ENCODE measurements at regions not wholly inside any gene's neighbourhood (a gene's known extent, or its start where the extent isn't known, plus 50 kb on each side); places are given as distances from the start of the nearest gene placed in this dataset.

DNA sequence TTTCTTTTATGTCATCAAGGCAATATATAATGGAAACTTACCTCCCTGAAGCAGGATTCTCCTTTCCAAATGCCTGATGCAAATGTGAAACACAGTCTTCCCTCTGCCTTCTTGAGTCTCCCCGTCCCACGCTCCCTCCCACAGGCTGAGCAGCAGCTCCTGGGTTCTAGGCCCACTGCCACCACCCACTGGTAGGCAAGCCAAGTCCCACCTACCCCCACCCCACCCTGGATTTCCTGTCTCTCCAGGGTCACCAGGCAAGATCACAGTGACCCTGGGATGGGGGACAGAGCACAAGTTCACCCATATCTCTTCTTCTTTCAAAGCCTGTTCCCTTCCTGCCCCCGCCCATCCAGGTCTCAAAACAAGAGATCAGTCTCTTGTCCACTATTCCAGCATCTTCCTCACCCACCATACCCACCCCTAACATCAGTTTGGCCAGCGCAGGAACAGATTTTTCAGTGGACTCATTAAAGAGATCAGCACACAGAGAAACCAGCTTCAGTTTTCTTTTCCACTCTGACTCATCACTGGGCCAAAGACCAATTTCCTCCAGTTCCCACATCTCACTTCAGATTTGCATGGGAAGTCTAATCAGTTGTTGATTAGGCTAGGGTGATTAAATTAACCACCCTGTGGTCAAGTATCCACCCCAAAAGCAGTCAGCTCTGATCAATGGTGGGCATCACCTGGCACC lies 151.5 kb downstream of the ACTL7B start:
- no peak overlapping the region for H3K27ac ChIP-seq (ENCODE audit: control insufficient read depth, insufficient read depth, low read length)

DNA sequence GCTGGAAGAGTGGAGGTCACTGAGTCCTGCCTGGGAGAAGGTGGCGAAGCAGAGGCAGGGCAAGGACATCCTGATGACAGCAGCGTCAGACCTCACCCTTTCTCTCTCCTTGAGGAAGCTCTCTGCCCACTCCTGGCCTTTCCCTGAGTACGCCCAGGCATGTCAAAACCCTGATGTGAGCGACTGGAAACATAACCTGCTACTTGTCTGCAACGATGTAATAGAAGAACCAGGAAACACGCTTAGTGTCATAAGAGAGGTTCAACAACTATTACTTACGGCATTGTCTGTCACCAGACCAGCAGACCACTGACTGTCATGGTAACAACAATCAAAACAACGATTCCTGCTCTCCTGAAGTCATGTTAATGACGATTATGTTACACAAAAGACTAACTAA lies 152.4 kb downstream of the ACTL7B start:
- peaks cover 2% of the 10 kb centered on the region for H3K4me1 ChIP-seq (ENCODE audit: control insufficient read depth, extremely low read depth, insufficient read depth, low read length)
- no peaks in the 10 kb centered on the region for H3K36me3 ChIP-seq (ENCODE audit: control insufficient read depth in 2 of 2, extremely low read depth in 1 of 2, insufficient read depth in 2 of 2, low read length in 2 of 2)
- dilution Hi-C loops (cut with MboI; ENCODE audit: extremely low pct_ligation_motif_present, low sequenced_read_pairs), result no loop called here
- no peak overlapping the region for H2AFZ ChIP-seq (ENCODE audit: control insufficient read depth, low read length)
- no peaks in the 10 kb centered on the region for H3K9me3 ChIP-seq (ENCODE audit: control insufficient read depth, low read depth, low read length)
- no peaks in the 10 kb centered on the region for H3K79me2 ChIP-seq (ENCODE audit: control insufficient read depth, insufficient read depth, low read length)
- FAIRE-seq, result no peak
- H3K9ac ChIP-seq (ENCODE audit: control insufficient read depth, extremely low read depth, insufficient read depth, low read length), result no peak overlapping the region
- TF ChIP-seq CTCF (optimal IDR thresholded peaks at IDR 0.05 in 1 of 3, IDR thresholded peaks at IDR 0.05 in 1 of 3, conservative IDR thresholded peaks at IDR 0.05 in 1 of 3; ENCODE audit: extremely low read depth in 1 of 3, insufficient read depth in 2 of 3, low read length in 3 of 3), result no peak
- no peak for TF ChIP-seq EZH2 (IDR thresholded peaks at IDR 0.05; ENCODE audit: low read length)
- no peak overlapping the region for H3K4me3 ChIP-seq (ENCODE audit: control insufficient read depth in 2 of 3, extremely low read depth in 1 of 3, insufficient read depth in 2 of 3, low read depth in 1 of 3, low read length in 3 of 3)
- H4K20me1 ChIP-seq (ENCODE audit: control insufficient read depth, extremely low read depth, insufficient read depth, low read length), result no peaks in the 10 kb centered on the region
- no peak overlapping the region for H3K4me2 ChIP-seq (ENCODE audit: control insufficient read depth, extremely low read depth, insufficient read depth, low read depth, low read length)
- H3K27me3 ChIP-seq (ENCODE audit: control insufficient read depth, extremely low read depth, insufficient read depth, low read length), result no peaks in the 10 kb centered on the region
- no peak overlapping the region for H3K27ac ChIP-seq (ENCODE audit: control insufficient read depth, insufficient read depth, low read length)
- no peaks in the 10 kb centered on the region for H3K9me1 ChIP-seq (ENCODE audit: control insufficient read depth, extremely low read depth, insufficient read depth, low read length)
- DNase-seq (ENCODE audit: low read depth, low spot score), result no peak

More for the DNA sequence above, 151.5 kb downstream of the ACTL7B start:
- Histone ChIP-seq H3K4me1 (ENCODE audit: control insufficient read depth, extremely low read depth, insufficient read depth, low read length) (peaks cover 2% of the 10 kb centered on the region), H3K9me1 (ENCODE audit: control insufficient read depth, extremely low read depth, insufficient read depth, low read length) (no peaks in the 10 kb centered on the region), H2AFZ (ENCODE audit: control insufficient read depth, low read length) (peak overlapping the region; percentile 37), H3K79me2 (ENCODE audit: control insufficient read depth, insufficient read depth, low read length) (no peaks in the 10 kb centered on the region), H3K4me2 (ENCODE audit: control insufficient read depth, extremely low read depth, insufficient read depth, low read depth, low read length) (no peak overlapping the region), H3K27me3 (ENCODE audit: control insufficient read depth, extremely low read depth, insufficient read depth, low read length) (no peaks in the 10 kb centered on the region), H3K9ac (ENCODE audit: control insufficient read depth, extremely low read depth, insufficient read depth, low read length) (no peak overlapping the region), H3K4me3 (ENCODE audit: control insufficient read depth in 2 of 3, extremely low read depth in 1 of 3, insufficient read depth in 2 of 3, low read depth in 1 of 3, low read length in 3 of 3) (no peak overlapping the region), H3K36me3 (ENCODE audit: control insufficient read depth in 2 of 2, extremely low read depth in 1 of 2, insufficient read depth in 2 of 2, low read length in 2 of 2) (no peaks in the 10 kb centered on the region), H3K9me3 (ENCODE audit: control insufficient read depth, low read depth, low read length) (no peaks in the 10 kb centered on the region), H4K20me1 (ENCODE audit: control insufficient read depth, extremely low read depth, insufficient read depth, low read length) (no peaks in the 10 kb centered on the region)
- TF ChIP-seq CTCF (optimal IDR thresholded peaks at IDR 0.05 in 1 of 3, IDR thresholded peaks at IDR 0.05 in 1 of 3, conservative IDR thresholded peaks at IDR 0.05 in 1 of 3; ENCODE audit: extremely low read depth in 1 of 3, insufficient read depth in 2 of 3, low read length in 3 of 3) (no peak), EZH2 (IDR thresholded peaks at IDR 0.05; ENCODE audit: low read length) (no peak)
- DNase-seq (ENCODE audit: low read depth, low spot score) (no peak), FAIRE-seq (no peak)
- dilution Hi-C loops (cut with MboI; ENCODE audit: extremely low pct_ligation_motif_present, low sequenced_read_pairs), result no loop called here

All from keratinocyte (primary cell).